Urinary bladder (tissue), 3 donors: ENCODE measurements at regions not wholly inside any gene's neighbourhood (a gene's known extent, or its start where the extent isn't known, plus 50 kb on each side); places are given as distances from the start of the nearest gene placed in this dataset.

Experiments used
- DNase-seq: peaks from one replicate; pipeline ENCODE4 v3.0.0-alpha.2; 2015; ENCODE audit errors: extremely low spot score
- H3K27ac ChIP-seq: one replicate; pipeline ENCODE4 v1.5.1; 2013; ENCODE audit warnings: low read depth, mild to moderate bottlenecking, moderate library complexity
- H3K36me3 ChIP-seq: one replicate; pipeline ENCODE4 v1.6.1; 2013; ENCODE audit warnings: mild to moderate bottlenecking, moderate library complexity; ENCODE audit not compliant: insufficient read depth
- H3K4me1 ChIP-seq: one replicate; pipeline ENCODE4 v1.6.1; 2013; ENCODE audit warnings: mild to moderate bottlenecking, moderate library complexity; ENCODE audit not compliant: insufficient read depth
- H3K4me3 ChIP-seq: one replicate; pipeline ENCODE4 v1.5.1; 2013; ENCODE audit warnings: low read depth, low read length
- WGBS: extraction: QIAGEN DNeasy Blood & Tissue Kit; methylation state at CpG from one replicate; pipeline ENCODE4 v1.1.7; 2013; 5-methylcytosine and 5-hydroxymethylcytosine counted together
- donor health status: healthy with polysubstance abuse.
- donor health status: healthy.

DNA sequence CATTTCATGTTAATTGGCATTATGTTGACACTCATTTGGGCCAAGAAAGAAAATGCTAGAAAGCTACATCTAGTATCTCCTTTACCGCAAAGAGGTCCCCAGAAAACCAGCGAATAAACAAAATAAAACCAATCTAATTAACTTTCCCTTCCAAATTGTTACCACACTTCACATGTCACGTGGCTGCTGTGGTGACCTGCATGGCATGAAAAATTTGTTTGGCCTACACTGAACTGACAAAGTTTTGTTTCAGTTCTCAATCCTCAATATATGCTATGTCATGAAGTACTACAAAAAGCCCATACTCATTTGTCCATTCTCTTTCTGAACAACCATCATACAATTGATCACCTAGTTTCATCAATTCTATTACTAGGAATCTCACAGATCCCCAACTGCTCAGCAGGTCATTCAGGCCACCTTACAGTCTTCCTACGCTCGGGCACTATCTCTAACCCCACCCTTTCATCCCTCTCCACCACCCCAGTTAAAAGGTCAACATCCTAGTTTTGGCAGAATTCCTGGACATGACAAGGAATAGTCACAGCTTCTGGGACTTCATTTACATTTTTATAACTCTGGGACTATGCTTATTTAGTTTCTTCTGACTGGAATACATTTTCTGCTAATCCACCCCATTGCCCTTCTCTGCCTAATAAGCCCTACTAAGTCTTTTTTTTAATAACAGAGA is 480.4 kb downstream of the IGSF11 start:
- WGBS, result 87% methylated on average over 5 of the region's 5 CpGs
- DNase-seq, result no peak
- Histone ChIP-seq H3K4me3 (no peak overlapping the region), H3K27ac (no peak overlapping the region), H3K36me3 (no peaks in the 10 kb centered on the region), H3K4me1 (no peaks in the 10 kb centered on the region)

DNA sequence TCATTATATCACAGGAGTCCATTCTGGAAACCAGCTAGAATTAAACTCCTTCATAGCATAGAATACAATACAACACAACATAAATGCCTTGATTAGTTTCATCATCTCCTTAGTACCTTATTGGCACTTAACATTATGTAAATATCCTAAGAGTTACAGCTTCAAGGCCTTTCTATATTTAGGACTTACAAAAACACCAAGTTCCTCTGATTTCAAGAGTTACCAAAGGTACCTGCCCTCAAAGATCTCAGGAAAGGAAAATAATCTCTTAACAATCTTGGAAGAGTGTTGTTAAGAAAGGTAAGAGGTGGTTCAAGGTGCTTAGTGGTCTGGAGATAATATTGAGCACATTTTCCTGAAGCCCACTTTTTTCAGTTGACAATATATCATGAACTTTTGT is 477.7 kb downstream of the IGSF11 start:
- H3K36me3 ChIP-seq, result no peaks in the 10 kb centered on the region
- no peak overlapping the region for H3K27ac ChIP-seq
- H3K4me3 ChIP-seq, result no peak overlapping the region
- H3K4me1 ChIP-seq, result no peaks in the 10 kb centered on the region
- no peak for DNase-seq

DNA sequence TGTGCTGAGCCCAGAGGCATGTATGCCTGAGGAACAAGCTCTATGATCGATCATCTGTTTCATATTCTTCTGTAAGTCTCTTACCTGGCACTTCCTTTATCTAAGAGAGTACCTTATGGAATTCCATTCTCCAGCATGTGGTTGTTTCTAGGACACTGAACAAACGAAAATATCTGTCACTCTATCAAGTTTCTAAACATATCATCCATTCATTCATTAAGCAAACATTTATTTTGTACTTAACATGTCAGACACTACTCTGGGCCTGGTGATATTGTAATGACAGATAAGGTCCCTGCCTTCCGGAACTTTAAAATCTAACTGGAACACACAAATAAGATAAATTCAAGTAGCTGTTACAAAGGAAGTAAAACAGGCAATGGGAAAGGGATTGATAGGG is 477.1 kb downstream of the IGSF11 start:
- WGBS, result 70% methylated on average over 3 of the region's 3 CpGs
- H3K36me3 ChIP-seq, result no peaks in the 10 kb centered on the region
- DNase-seq, result no peak

DNA sequence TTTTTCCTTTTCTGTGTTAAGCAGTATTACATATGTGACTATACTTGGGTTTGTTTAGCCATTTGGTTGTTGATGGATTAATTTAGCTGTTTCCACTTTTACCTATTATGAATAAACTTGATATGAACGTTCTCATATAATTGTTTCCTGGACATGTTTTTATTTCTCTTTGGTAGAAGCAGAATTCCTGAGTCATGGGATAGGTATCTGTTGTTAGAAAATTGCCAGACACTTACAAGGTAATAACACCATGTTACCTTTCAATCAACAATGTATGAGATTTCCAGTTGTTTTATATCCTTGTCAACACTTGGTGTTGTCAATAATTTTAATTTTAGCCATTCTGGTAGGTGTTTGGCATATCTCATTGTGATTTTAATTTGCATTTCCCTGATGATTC is 475.4 kb downstream of the IGSF11 start:
- Histone ChIP-seq H3K4me1 (no peaks in the 10 kb centered on the region), H3K4me3 (no peak overlapping the region), H3K36me3 (no peaks in the 10 kb centered on the region), H3K27ac (no peak overlapping the region)
- 59% methylated on average over 1 of the region's 1 CpG for whole genome bisulfite sequencing
- no peak for DNase-seq

More for the DNA sequence above, 477.1 kb downstream of the IGSF11 start:
- no peak overlapping the region for H3K4me3 ChIP-seq
- no peaks in the 10 kb centered on the region for H3K4me1 ChIP-seq
- no peak overlapping the region for H3K27ac ChIP-seq

DNA sequence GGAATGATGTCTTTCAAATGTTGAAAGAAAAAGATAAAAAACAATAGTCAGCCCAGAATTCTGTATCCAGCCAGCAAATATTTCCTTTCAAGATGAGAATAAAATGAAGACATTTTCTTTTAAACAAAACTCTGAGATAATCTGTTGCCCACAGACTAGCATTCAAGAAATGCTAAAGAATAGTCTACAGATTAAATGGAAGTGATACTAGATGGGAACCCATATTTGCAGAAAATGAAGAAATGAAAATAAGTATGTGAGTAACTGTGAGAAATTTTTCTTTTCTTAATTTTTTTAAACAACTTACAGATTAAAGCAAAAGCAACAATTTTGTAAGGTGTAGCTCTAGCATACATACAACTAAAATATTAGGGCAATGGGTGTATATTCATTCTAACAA is 469.8 kb downstream of the IGSF11 start:
- no peak for DNase-seq
- Histone ChIP-seq H3K27ac (no peak overlapping the region), H3K36me3 (no peaks in the 10 kb centered on the region), H3K4me1 (no peaks in the 10 kb centered on the region), H3K4me3 (no peak overlapping the region)

DNA sequence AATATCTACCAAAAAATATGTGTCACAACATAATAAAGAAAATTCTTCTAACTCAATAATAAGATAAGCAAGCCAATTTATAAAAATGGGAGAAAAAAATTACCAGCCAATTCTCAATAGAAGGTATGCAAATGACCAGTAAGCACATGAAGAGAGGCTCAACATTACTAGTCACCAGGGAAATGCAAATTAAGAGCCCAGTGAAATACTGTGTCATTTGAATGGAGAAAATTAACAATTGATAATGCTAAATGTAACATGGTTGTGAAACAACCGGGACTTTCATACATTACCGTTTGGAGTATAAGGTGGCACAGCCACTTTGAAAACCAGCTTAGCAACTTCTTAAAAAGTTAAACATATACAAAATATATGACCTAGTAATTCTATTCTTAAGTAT is 460.7 kb downstream of the IGSF11 start:
- Histone ChIP-seq H3K4me1 (no peaks in the 10 kb centered on the region), H3K4me3 (no peak overlapping the region), H3K27ac (no peak overlapping the region), H3K36me3 (no peaks in the 10 kb centered on the region)
- WGBS, result 89% methylated on average over 2 of the region's 2 CpGs
- no peak for DNase-seq

DNA sequence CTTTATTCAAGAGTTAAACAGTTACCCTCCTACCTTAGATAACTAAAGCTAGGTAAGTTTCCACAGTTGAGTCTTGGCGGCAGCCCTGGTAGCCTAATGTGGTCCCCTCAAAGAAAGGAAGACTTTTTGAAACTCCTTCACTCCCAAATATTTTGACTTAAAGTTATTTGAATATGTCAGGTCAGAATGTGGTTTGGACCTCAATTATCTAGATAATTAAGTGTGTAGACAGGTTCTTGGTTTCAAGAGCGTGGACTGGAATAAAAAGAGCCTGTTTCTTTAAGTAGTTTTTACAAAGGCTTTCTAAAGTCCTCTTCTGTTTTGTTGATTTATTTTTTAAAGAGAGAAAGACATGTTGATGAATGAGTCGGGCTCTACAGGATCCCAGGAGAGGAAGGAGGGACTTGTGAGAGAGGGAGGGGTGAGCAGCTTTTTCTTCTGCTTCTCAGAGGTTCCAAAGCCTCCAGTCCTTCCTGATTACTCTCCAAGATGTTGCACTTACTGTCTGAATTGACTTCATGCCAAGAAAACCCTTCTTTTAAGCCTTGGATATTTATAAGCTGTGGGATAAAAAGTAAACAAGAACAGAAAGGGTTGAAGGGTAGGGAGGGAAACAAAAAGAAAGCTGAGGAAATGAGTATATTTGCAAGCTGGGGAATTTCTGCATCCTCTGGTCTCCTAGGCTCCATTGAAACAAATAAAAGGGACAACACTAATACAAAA is 457.4 kb downstream of the IGSF11 start:
- 58% methylated on average over 3 of the region's 3 CpGs for WGBS
- Histone ChIP-seq H3K4me3 (no peak overlapping the region), H3K4me1 (no peaks in the 10 kb centered on the region), H3K36me3 (no peaks in the 10 kb centered on the region), H3K27ac (no peak overlapping the region)
- DNase-seq, result peak; percentile 21

DNA sequence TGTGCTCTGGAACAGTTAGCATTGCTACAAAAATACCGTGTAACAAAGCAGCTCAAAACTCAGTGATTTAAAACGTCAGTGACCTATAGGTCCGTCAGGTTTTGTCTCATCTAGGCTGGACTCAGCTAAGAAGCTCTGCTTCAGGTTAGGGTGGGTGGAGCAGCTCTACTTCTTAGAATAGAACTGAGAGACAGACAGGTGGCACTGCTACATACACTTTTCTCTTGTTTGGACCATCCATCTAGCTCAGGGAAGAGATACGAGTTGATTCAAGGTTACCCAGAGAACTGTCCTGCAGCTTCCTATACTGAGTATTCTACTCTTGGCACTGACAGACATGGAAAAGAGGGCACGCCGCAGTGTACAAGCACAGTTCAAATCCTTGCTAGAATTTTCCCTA is 456.1 kb downstream of the IGSF11 start:
- no peak for DNase-seq
- 95% methylated on average over 6 of the region's 6 CpGs for WGBS
- H3K4me1 ChIP-seq, result no peaks in the 10 kb centered on the region

DNA sequence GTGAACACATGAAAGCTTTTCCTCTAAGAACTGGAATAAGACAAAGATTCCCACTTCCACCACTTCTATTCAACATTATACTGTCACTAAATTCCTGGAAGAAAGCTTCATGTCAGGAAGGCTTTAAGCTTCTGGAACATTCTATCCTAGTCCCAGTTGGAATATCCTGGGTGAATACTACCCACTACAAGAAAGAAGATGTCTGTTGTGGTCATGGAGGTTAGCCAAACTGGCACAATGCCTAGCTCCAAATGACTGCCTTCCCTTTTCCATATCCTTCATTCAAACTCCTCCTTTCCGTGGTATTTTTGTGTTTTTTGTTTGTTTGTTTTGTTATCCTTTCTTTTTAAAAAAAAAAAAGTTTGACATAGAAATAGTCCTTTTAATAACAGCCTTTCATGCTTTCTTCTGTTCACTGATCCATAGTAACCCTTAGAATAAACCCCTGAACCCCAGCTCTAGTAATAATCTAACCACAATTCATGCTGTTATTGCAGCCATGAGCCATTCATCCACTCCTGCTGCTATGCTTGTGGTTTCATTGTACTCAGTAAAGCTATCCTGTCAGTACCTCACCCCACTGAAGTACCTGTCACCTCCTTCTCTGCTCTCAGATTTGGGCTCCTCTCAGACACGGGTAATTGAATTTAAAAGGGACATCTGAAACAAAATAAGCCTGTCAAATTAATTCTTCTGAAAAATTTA is 447.5 kb downstream of the IGSF11 start:
- H3K4me1 ChIP-seq, result no peaks in the 10 kb centered on the region
- H3K27ac ChIP-seq, result no peak overlapping the region
- no peak overlapping the region for H3K4me3 ChIP-seq
- H3K36me3 ChIP-seq, result no peaks in the 10 kb centered on the region
- no peak for DNase-seq
- 71% methylated on average over 2 of the region's 2 CpGs for WGBS

More for the DNA sequence above, 456.1 kb downstream of the IGSF11 start:
- Histone ChIP-seq H3K36me3 (no peaks in the 10 kb centered on the region), H3K4me3 (no peak overlapping the region), H3K27ac (no peak overlapping the region)

DNA sequence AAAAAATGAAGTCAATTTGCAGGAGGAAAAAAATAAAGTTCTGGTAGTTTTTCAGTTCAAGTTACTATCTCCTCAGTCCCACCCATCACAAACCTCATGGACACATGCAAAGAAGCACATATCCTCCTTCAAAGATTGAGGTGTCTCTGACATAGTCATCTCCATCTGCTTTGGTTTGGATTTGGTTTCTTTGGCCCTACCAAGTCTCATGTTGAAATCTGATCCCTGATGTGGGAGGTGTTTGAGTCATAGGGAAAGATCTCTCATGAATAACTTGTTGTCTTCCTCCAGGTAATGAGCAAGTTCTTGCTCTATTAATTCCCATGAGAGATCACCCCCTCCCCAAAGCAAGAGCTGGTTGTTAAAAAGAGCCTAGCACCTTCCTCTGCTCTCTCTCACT is 446.8 kb downstream of the IGSF11 start:
- no peak overlapping the region for H3K27ac ChIP-seq
- H3K4me1 ChIP-seq, result no peaks in the 10 kb centered on the region
- H3K36me3 ChIP-seq, result no peaks in the 10 kb centered on the region
- DNase-seq, result no peak
- no peak overlapping the region for H3K4me3 ChIP-seq

DNA sequence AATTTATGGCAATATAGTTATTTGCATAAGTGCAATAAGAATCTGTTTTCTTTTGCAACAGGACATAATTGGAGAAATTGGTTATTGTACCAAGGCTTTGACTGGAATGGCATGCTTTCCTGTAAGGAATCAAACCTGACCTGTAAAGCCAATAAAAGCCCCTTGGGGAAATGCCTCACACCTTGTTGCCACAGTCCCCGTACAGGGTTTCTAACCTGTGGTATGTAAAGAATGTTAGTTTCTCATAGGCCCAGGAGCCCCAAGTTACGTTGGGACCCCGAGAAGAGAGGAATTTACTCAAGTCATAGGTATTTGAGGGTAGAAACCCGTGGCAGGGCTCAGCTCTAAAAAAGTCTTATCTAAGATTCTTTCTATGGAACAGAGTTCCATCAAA is 441.4 kb downstream of the IGSF11 start:
- H3K4me3 ChIP-seq, result no peak overlapping the region
- WGBS, result 60% methylated on average over 4 of the region's 4 CpGs
- no peak overlapping the region for H3K27ac ChIP-seq
- DNase-seq, result no peak
- H3K36me3 ChIP-seq, result no peaks in the 10 kb centered on the region
- no peaks in the 10 kb centered on the region for H3K4me1 ChIP-seq

DNA sequence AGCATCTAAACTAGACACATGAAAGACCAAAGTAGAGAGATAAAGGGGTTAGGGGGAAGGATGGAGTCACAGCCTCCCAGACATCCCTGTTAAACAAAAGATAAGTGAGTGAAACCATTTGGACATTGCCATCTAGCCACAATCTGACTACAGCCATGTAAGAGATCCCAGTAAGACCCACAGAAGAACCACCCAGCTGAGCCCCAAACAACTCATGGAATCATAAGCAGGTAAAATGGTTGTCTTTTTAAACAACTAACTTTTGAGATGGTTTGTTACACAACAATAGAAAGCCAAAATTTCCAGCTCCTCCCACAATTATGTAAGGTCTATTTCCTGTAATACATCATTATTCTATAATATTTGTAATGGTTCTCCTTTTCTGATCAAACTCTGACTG is 437.5 kb downstream of the IGSF11 start:
- H3K36me3 ChIP-seq, result no peaks in the 10 kb centered on the region
- H3K4me3 ChIP-seq, result no peak overlapping the region
- H3K4me1 ChIP-seq, result no peaks in the 10 kb centered on the region
- no peak overlapping the region for H3K27ac ChIP-seq
- no peak for DNase-seq

DNA sequence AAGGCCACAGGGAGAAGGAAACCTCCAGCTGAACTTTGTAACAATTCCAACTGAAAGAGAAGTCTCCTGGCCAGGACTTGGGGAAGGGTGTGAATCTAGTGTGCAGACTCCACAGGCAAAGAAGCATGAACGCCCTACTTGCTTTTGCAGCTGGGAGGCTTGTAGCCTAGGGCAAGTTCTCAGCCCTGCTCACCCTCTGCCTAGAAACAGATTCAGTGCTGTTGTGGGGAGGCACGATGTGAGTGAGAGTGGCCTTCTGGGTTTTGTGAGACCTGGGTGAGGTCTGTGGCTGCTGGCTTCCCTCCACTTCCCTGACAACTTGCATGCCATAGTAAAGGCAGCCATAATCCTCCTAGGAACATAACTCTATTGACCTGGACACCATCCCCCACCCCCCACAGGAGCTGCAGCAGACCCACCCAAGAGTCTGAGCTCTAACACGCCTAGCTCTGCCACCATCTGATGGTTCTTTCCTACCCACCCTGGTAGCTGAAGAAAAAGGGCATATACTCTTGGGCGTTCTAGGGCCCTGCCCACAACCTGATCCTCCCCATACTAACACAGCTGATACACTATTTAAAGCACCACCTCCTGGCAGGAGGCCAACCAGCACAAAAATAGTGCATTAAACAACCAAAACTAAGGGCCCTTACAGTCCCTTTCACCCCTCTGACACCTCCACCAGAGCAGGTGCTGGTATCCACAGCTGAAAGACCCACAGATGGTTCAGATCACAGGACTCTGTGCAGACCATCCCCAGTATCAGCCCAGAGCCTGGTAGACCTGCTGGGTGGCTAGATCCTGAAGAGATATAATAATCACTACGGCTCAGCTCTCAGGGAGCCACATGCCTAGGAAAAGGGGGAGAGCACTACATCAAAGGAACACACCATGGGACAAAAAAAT is 426.5 kb downstream of the IGSF11 start:
- H3K4me1 ChIP-seq, result no peaks in the 10 kb centered on the region
- WGBS, result 89% methylated on average over 5 of the region's 5 CpGs
- no peak overlapping the region for H3K27ac ChIP-seq
- H3K4me3 ChIP-seq, result no peak overlapping the region
- H3K36me3 ChIP-seq, result no peaks in the 10 kb centered on the region
- no peak for DNase-seq
